ENCODE measurements at regions not wholly inside any gene's neighbourhood (a gene's known extent, or its start where the extent isn't known, plus 50 kb on each side); places are given as distances from the start of the nearest gene placed in this dataset.

GRCh38 chr10:29685506-29685905 lies 50.7 kb upstream of the SVIL start:
- no peak overlapping the region for H3K27ac ChIP-seq (ENCODE audit: extremely low read length, insufficient read depth, low read length)
- WGBS (ENCODE audit: low lambda C conversion rate) = 96% methylated on average over 4 of the region's 4 CpGs
- intact Hi-C loops (cut with micrococcal nuclease; ENCODE audit: unreplicated experiment) (no loop called here), in situ Hi-C loops (cut with HindIII; ENCODE audit: extremely low pct_ligation_motif_present, low pct_unique_long_range_greater_than_20kb) (no loop called here)
- ATAC-seq (no peak), FAIRE-seq (no peak), DNase-seq (ENCODE audit: low spot score) (no peak)
- H4K20me1 ChIP-seq (ENCODE audit: insufficient read depth, low read length) = no peaks in the 10 kb centered on the region
- H3K9me3 ChIP-seq (ENCODE audit: low read length) = no peaks in the 10 kb centered on the region
- H3K4me3 ChIP-seq (replicated peaks in 1 of 3; ENCODE audit: insufficient read depth in 1 of 3, low read depth in 2 of 3, low read length in 3 of 3) = no peak overlapping the region
- no peak overlapping the region for H3K4me2 ChIP-seq (ENCODE audit: low read depth, low read length)
- no peak overlapping the region for H3K9ac ChIP-seq (ENCODE audit: insufficient read depth, low read depth, low read length)
- peaks cover 0 to 8% of the 10 kb centered on the region in 2 experiments; a peak in 1 of 5 replicates for H3K36me3 ChIP-seq (replicated peaks in 1 of 2; ENCODE audit: control insufficient read depth in 1 of 2, insufficient read depth in 2 of 2, low read length in 2 of 2)
- no peaks in the 10 kb centered on the region for H3K27me3 ChIP-seq (ENCODE audit: control insufficient read depth in 1 of 2, insufficient read depth in 2 of 2, low read length in 2 of 2)
- H3K79me2 ChIP-seq (ENCODE audit: insufficient read depth, low read length) = no peaks in the 10 kb centered on the region
- TF ChIP-seq THRA (CRISPR knock-in tag; IDR thresholded peaks at IDR 0.05; ENCODE audit: borderline replicate concordance) (no peak), PAWR (CRISPR knock-in tag; IDR thresholded peaks at IDR 0.05; ENCODE audit: borderline replicate concordance) (no peak), ZSCAN21 (CRISPR knock-in tag; IDR thresholded peaks at IDR 0.05; ENCODE audit: borderline replicate concordance) (no peak), SETDB1 (CRISPR knock-in tag; IDR thresholded peaks at IDR 0.05; ENCODE audit: borderline replicate concordance) (no peak), ZBTB10 (CRISPR knock-in tag; IDR thresholded peaks at IDR 0.05; ENCODE audit: borderline replicate concordance) (no peak), GMEB2 (CRISPR knock-in tag; IDR thresholded peaks at IDR 0.05; ENCODE audit: low read depth) (no peak), HNRNPL (IDR thresholded peaks at IDR 0.05; ENCODE audit: low read depth, low read length) (no peak), HMG20A (CRISPR knock-in tag; IDR thresholded peaks at IDR 0.05; ENCODE audit: borderline replicate concordance) (no peak), KLF15 (CRISPR knock-in tag; IDR thresholded peaks at IDR 0.05; ENCODE audit: borderline replicate concordance) (no peak), SP2 (CRISPR knock-in tag; IDR thresholded peaks at IDR 0.05) (no peak), RCOR2 (CRISPR knock-in tag; IDR thresholded peaks at IDR 0.05) (no peak)
- CTCF ChIA-PET (ENCODE audit: low intra/inter-chr PET ratio, low total read pairs) = no interaction called here
- BruUV-seq (replicated peaks) = no TSS peak
- POLR2A ChIA-PET = no interaction called here
- H3K4me1 ChIP-seq (ENCODE audit: insufficient read depth, low read length) = peaks cover 8% of the 10 kb centered on the region; the same call in 1 of the 2 replicates
- H2AFZ ChIP-seq (ENCODE audit: low read length) = no peak overlapping the region

Small RNAs in the stretch of these regions (small RNA-seq; reads per million reads assigned to genes)
- gene CKS1BP2 (ENCODE audit: insufficient read depth in 2 of 3, insufficient read length in 3 of 3, low read depth in 2 of 3, low replicate concordance in 1 of 3) (0 reads per million in 3 experiments), gene RNU6-908P (ENCODE audit: insufficient read depth in 2 of 3, insufficient read length in 3 of 3, low read depth in 2 of 3, low replicate concordance in 1 of 3) (0 reads per million in 3 experiments)
